ENCODE measurements at regions not wholly inside any gene's neighbourhood (a gene's known extent, or its start where the extent isn't known, plus 50 kb on each side); places are given as distances from the start of the nearest gene placed in this dataset.

DNA sequence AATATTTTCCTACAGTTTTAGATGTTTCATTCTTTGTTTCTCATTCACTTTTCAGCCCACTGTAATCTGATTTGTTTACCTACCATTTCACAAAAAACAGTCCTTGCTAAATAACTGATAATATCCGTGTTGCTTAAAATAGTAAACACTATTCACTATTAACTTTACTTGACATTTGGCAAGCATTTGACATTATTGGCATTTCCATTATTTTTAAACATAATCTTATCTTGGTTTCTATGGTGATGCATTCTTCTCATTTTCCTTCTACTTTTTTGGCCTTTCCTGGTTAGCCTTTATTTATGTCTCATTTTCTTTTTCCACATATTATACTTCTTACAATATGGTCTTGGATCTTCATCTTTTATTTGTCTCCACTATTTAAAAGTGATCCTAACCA, 715.3 kb downstream of the DNAJB9 start:
- TF ChIP-seq, protein P1, sequence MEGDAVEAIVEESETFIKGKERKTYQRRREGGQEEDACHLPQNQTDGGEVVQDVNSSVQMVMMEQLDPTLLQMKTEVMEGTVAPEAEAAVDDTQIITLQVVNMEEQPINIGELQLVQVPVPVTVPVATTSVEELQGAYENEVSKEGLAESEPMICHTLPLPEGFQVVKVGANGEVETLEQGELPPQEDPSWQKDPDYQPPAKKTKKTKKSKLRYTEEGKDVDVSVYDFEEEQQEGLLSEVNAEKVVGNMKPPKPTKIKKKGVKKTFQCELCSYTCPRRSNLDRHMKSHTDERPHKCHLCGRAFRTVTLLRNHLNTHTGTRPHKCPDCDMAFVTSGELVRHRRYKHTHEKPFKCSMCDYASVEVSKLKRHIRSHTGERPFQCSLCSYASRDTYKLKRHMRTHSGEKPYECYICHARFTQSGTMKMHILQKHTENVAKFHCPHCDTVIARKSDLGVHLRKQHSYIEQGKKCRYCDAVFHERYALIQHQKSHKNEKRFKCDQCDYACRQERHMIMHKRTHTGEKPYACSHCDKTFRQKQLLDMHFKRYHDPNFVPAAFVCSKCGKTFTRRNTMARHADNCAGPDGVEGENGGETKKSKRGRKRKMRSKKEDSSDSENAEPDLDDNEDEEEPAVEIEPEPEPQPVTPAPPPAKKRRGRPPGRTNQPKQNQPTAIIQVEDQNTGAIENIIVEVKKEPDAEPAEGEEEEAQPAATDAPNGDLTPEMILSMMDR (IDR thresholded peaks at IDR 0.05 in 4 of 5, conservative IDR thresholded peaks at IDR 0.05 in 1 of 5) = no peak
- no peak for TF ChIP-seq POLR2A (IDR thresholded peaks at IDR 0.05)
